IPS DF 6.9 (cell line): ENCODE measurements at regions not wholly inside any gene's neighbourhood (a gene's known extent, or its start where the extent isn't known, plus 50 kb on each side); places are given as distances from the start of the nearest gene placed in this dataset.

ENCODE experiments used
- DNase-seq: peaks from one replicate; pipeline ENCODE4 v3.0.0-alpha.2; 2013; ENCODE audit warnings: low read depth, low spot score
- H3K27ac ChIP-seq: one replicate; pipeline ENCODE4 v1.5.1; 2013; ENCODE audit warnings: low read length, control low read depth
- H3K27me3 ChIP-seq: 2 replicates; pipeline ENCODE4 v1.6.1; 2013; ENCODE audit warnings: mild to moderate bottlenecking, low read length; ENCODE audit not compliant: control insufficient read depth, insufficient read depth
- H3K36me3 ChIP-seq: 2 replicates; pipeline ENCODE4 v1.6.1; 2013; ENCODE audit warnings: low read length; ENCODE audit not compliant: control insufficient read depth, insufficient read depth
- H3K4me1 ChIP-seq: 2 replicates; pipeline ENCODE4 v1.6.1; 2013; ENCODE audit warnings: low read length; ENCODE audit not compliant: control insufficient read depth, insufficient read depth
- H3K4me3 ChIP-seq: 2 replicates; pipeline ENCODE4 v1.5.1; 2013; ENCODE audit warnings: mild to moderate bottlenecking, low read length
- H3K9me3 ChIP-seq: 2 replicates; pipeline ENCODE4 v1.6.1; 2013; ENCODE audit warnings: low read length, inconsistent platforms; ENCODE audit not compliant: control insufficient read depth, insufficient read depth
- WGBS: extraction: QIAGEN DNeasy Blood & Tissue Kit; methylation state at CpG from one replicate; pipeline ENCODE4 v1.1.7; 2013; ENCODE audit warnings: mixed read lengths, missing lambda C conversion rate; ENCODE audit not compliant: insufficient read length, insufficient coverage; 5-methylcytosine and 5-hydroxymethylcytosine counted together

- Histone ChIP-seq H3K4me3 (no peak overlapping the region), H3K36me3 (no peaks in the 10 kb centered on the region), H3K27me3 (no peaks in the 10 kb centered on the region), H3K4me1 (no peaks in the 10 kb centered on the region), H3K9me3 (no peaks in the 10 kb centered on the region), H3K27ac (no peak overlapping the region)
- DNase-seq = no peak
- WGBS = no CpG with 5 or more reads among the region's 6 CpGs
Observed at GRCh38 chr1:234922987-234923386, 205.7 kb downstream of the TOMM20 start.

GRCh38 chr1:234921266-234922062, 207.2 kb downstream of the TOMM20 start:
- no peaks in the 10 kb centered on the region for H3K4me1 ChIP-seq
- H3K9me3 ChIP-seq = no peaks in the 10 kb centered on the region
- H3K4me3 ChIP-seq = no peak overlapping the region
- H3K27ac ChIP-seq = no peak overlapping the region
- H3K36me3 ChIP-seq = no peaks in the 10 kb centered on the region
- H3K27me3 ChIP-seq = no peaks in the 10 kb centered on the region
- DNase-seq = no peak
- WGBS = no CpG with 5 or more reads among the region's 14 CpGs

GRCh38 chr1:234920843-234921140, 207.8 kb downstream of the TOMM20 start:
- Histone ChIP-seq H3K4me3 (no peak overlapping the region), H3K27me3 (no peaks in the 10 kb centered on the region), H3K27ac (no peak overlapping the region), H3K36me3 (no peaks in the 10 kb centered on the region), H3K4me1 (no peaks in the 10 kb centered on the region), H3K9me3 (no peaks in the 10 kb centered on the region)
- no peak for DNase-seq
- WGBS = no CpG with 5 or more reads among the region's 4 CpGs

- no peaks in the 10 kb centered on the region for H3K4me1 ChIP-seq
- no peaks in the 10 kb centered on the region for H3K27me3 ChIP-seq
- no CpG with 5 or more reads among the region's 8 CpGs for WGBS
- no peak overlapping the region for H3K27ac ChIP-seq
- no peak for DNase-seq
- no peak overlapping the region for H3K4me3 ChIP-seq
- H3K9me3 ChIP-seq = no peaks in the 10 kb centered on the region
- H3K36me3 ChIP-seq = no peaks in the 10 kb centered on the region
Observed at GRCh38 chr1:234920136-234920842, 208.3 kb downstream of the TOMM20 start.

GRCh38 chr1:234918961-234919761, 209.5 kb downstream of the TOMM20 start:
- H3K36me3 ChIP-seq = no peaks in the 10 kb centered on the region
- H3K4me3 ChIP-seq = no peak overlapping the region
- H3K27ac ChIP-seq = no peak overlapping the region
- WGBS = no CpG with 5 or more reads among the region's 15 CpGs
- H3K4me1 ChIP-seq = no peaks in the 10 kb centered on the region
- no peaks in the 10 kb centered on the region for H3K27me3 ChIP-seq
- DNase-seq = no peak
- H3K9me3 ChIP-seq = no peaks in the 10 kb centered on the region

- Histone ChIP-seq H3K27me3 (no peaks in the 10 kb centered on the region), H3K27ac (no peak overlapping the region), H3K4me1 (no peaks in the 10 kb centered on the region), H3K36me3 (no peaks in the 10 kb centered on the region), H3K4me3 (no peak overlapping the region), H3K9me3 (no peaks in the 10 kb centered on the region)
- no peak for DNase-seq
- WGBS = no CpG with 5 or more reads among the region's 17 CpGs
Observed at GRCh38 chr1:234918181-234918841, 210.3 kb downstream of the TOMM20 start.

- H3K27ac ChIP-seq = no peak overlapping the region
- no peaks in the 10 kb centered on the region for H3K27me3 ChIP-seq
- no peaks in the 10 kb centered on the region for H3K4me1 ChIP-seq
- no CpG with 5 or more reads among the region's 23 CpGs for WGBS
- no peaks in the 10 kb centered on the region for H3K9me3 ChIP-seq
- no peak overlapping the region for H3K4me3 ChIP-seq
- DNase-seq = no peak
- H3K36me3 ChIP-seq = no peaks in the 10 kb centered on the region
Observed at GRCh38 chr1:234917495-234918180, 211.0 kb downstream of the TOMM20 start.

- Histone ChIP-seq H3K4me3 (no peak overlapping the region), H3K27me3 (no peaks in the 10 kb centered on the region), H3K36me3 (no peaks in the 10 kb centered on the region), H3K27ac (no peak overlapping the region), H3K4me1 (no peaks in the 10 kb centered on the region), H3K9me3 (no peaks in the 10 kb centered on the region)
- no CpG with 5 or more reads among the region's 4 CpGs for WGBS
- DNase-seq = no peak
Observed at GRCh38 chr1:234916840-234917239, 211.8 kb downstream of the TOMM20 start.

GRCh38 chr1:234915924-234916675, 212.5 kb downstream of the TOMM20 start:
- no peak for DNase-seq
- no peaks in the 10 kb centered on the region for H3K27me3 ChIP-seq
- no peak overlapping the region for H3K4me3 ChIP-seq
- H3K27ac ChIP-seq = no peak overlapping the region
- H3K4me1 ChIP-seq = no peaks in the 10 kb centered on the region
- H3K9me3 ChIP-seq = no peaks in the 10 kb centered on the region
- WGBS = no CpG with 5 or more reads among the region's 16 CpGs
- H3K36me3 ChIP-seq = no peaks in the 10 kb centered on the region
